ENCODE measurements at regions not wholly inside any gene's neighbourhood (a gene's known extent, or its start where the extent isn't known, plus 50 kb on each side); places are given as distances from the start of the nearest gene placed in this dataset.

DNA sequence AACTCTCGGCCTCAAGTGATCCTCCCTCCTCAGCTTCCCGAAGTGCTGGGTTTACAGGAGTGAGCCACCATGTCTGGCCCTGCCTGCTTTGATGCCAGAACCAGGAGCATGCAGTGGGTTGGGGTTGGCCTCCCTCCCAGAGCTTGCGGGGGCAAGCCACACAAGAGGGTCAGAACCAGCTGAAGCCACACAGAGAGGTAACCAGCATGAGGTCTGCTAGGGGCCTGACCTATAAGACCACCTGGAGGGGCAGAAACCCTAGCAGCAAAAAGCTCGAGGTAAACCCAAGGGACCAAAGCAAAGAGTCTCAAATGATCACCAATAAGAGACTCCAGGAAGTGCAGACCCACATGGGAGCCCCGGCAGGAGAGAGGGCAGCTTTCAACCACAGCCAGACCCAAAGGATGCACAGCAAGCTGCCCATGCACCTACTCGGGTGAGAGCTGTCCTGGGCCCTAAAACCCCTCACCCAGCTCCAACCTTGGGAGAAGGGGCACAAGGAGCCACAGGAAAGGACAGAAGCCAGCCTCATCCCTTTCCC lies 81.2 kb downstream of the TOMM20 start:
- TF ChIP-seq FOSL1 (IDR thresholded peaks at IDR 0.05; ENCODE audit: low read depth) (no peak), EGR1 (IDR thresholded peaks at IDR 0.05; ENCODE audit: low read depth) (no peak), YY1 (IDR thresholded peaks at IDR 0.05; ENCODE audit: extremely low read depth, insufficient replicate concordance, low read depth, low read length) (no peak), ELF1 (IDR thresholded peaks at IDR 0.05; ENCODE audit: borderline replicate concordance, low read depth) (no peak)
- TF ChIP-seq, protein P1, sequence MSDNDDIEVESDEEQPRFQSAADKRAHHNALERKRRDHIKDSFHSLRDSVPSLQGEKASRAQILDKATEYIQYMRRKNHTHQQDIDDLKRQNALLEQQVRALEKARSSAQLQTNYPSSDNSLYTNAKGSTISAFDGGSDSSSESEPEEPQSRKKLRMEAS (IDR thresholded peaks at IDR 0.05) = no peak
- no peak for DNase-seq (ENCODE audit: low read depth, low spot score)
- H3K9me2 ChIP-seq (ENCODE audit: insufficient read depth) = no peaks in the 10 kb centered on the region
- H3K79me2 ChIP-seq (ENCODE audit: insufficient read depth, low read length) = no peaks in the 10 kb centered on the region
- no TSS peak for BruUV-seq (replicated peaks)
- no peaks in the 10 kb centered on the region for H3K27me3 ChIP-seq (ENCODE audit: insufficient read depth, low read length)
- H3K27ac ChIP-seq (ENCODE audit: low read depth, low read length) = no peak overlapping the region
- no peak overlapping the region for H3K4me2 ChIP-seq (ENCODE audit: low read length)
- no peaks in the 10 kb centered on the region for H3K9me3 ChIP-seq (ENCODE audit: control insufficient read depth in 1 of 2, insufficient read depth in 1 of 2, low read depth in 1 of 2, low read length in 2 of 2)
- CTCF ChIA-PET = no interaction called here
- intact Hi-C loops (cut with micrococcal nuclease) = no loop called here
- H2AFZ ChIP-seq (ENCODE audit: low read depth, low read length, poor library complexity, severe bottlenecking) = no peak overlapping the region
- RAD21 ChIA-PET (ENCODE audit: low non-redundant PET in 1 of 2, low total read pairs in 2 of 2, uncharacterized antibody in 2 of 2, unreplicated experiment in 2 of 2) = no interaction called here
- H3K36me3 ChIP-seq (ENCODE audit: control insufficient read depth in 1 of 2, insufficient read depth in 2 of 2, low read length in 2 of 2) = no peaks in the 10 kb centered on the region
- no peak overlapping the region for H3K9ac ChIP-seq (ENCODE audit: low read length)
- peaks cover 0 to 11% of the 10 kb centered on the region in 2 experiments; a peak in 2 of 4 replicates for H3K4me1 ChIP-seq (ENCODE audit: control insufficient read depth in 1 of 2, insufficient read depth in 2 of 2, low read length in 2 of 2)
- POLR2A ChIA-PET = no interaction called here
- no peak overlapping the region for H3K4me3 ChIP-seq (replicated peaks in 1 of 2; ENCODE audit: low read depth in 1 of 2, low read length in 2 of 2)
- no peak for ATAC-seq
- H4K20me1 ChIP-seq (ENCODE audit: insufficient read depth) = no peaks in the 10 kb centered on the region

DNA sequence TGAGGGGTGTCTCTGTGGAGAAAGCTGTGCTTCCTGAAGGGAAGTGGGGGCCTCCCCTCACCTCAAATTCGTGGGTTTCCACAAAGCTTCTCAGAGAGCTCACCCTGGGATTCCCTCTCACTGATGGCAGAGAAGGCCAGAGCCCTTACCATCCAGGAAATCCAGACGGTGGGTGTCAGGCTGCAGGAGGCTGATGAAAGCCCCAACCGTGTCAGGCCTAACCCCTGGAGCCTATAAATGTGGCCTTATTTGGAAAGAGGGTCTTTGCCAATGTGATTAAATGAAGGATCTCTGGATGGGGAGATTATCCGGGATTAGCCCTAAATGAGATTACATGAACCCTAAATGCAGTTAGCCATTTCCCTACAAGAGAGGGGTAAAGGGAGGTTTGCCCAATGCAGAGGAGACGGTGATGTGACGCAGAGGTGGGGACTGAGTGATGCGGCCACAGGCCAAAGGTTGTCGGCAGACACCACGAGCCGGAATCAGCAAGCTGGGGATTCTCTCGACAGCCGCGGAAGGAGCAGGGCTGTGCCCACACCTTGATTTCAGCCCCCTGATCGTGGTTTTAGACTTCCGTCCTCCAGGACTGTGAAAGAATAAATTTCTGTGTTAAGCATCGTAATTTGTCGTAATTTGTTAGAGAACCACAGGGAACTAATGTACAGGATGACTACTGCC lies 82.6 kb downstream of the TOMM20 start:
- no peaks in the 10 kb centered on the region for H3K27me3 ChIP-seq (ENCODE audit: insufficient read depth, low read length)
- no peak overlapping the region for H3K9ac ChIP-seq (ENCODE audit: low read length)
- no peak overlapping the region for H3K27ac ChIP-seq (ENCODE audit: low read depth, low read length)
- POLR2A ChIA-PET = no interaction called here
- DNase-seq (ENCODE audit: low read depth, low spot score) (no peak), ATAC-seq (no peak)
- H3K4me1 ChIP-seq (ENCODE audit: control insufficient read depth in 1 of 2, insufficient read depth in 2 of 2, low read length in 2 of 2) = peaks cover 0 to 11% of the 10 kb centered on the region in 2 experiments; a peak in 2 of 4 replicates
- H4K20me1 ChIP-seq (ENCODE audit: insufficient read depth) = no peaks in the 10 kb centered on the region
- no peak overlapping the region for H3K4me2 ChIP-seq (ENCODE audit: low read length)
- H3K9me2 ChIP-seq (ENCODE audit: insufficient read depth) = no peaks in the 10 kb centered on the region
- TF ChIP-seq SRF (IDR thresholded peaks at IDR 0.05; ENCODE audit: low read depth) (no peak), EZH2phosphoT487 (IDR thresholded peaks at IDR 0.05; ENCODE audit: borderline replicate concordance) (no peak), ELF1 (IDR thresholded peaks at IDR 0.05; ENCODE audit: borderline replicate concordance, low read depth) (no peak), YY1 (IDR thresholded peaks at IDR 0.05; ENCODE audit: extremely low read depth, insufficient replicate concordance, low read depth, low read length) (no peak), RAD21 (IDR thresholded peaks at IDR 0.05; ENCODE audit: low read depth) (no peak), EZH2 (IDR thresholded peaks at IDR 0.05) (no peak)
- intact Hi-C loops (cut with micrococcal nuclease) = no loop called here
- BruUV-seq (replicated peaks) = no TSS peak
- H3K36me3 ChIP-seq (ENCODE audit: control insufficient read depth in 1 of 2, insufficient read depth in 2 of 2, low read length in 2 of 2) = no peaks in the 10 kb centered on the region
- no peak overlapping the region for H2AFZ ChIP-seq (ENCODE audit: low read depth, low read length, poor library complexity, severe bottlenecking)
- no peak overlapping the region for H3K4me3 ChIP-seq (replicated peaks in 1 of 2; ENCODE audit: low read depth in 1 of 2, low read length in 2 of 2)
- RAD21 ChIA-PET (ENCODE audit: low non-redundant PET in 1 of 2, low total read pairs in 2 of 2, uncharacterized antibody in 2 of 2, unreplicated experiment in 2 of 2) = no interaction called here
- no peaks in the 10 kb centered on the region for H3K9me3 ChIP-seq (ENCODE audit: control insufficient read depth in 1 of 2, insufficient read depth in 1 of 2, low read depth in 1 of 2, low read length in 2 of 2)
- H3K79me2 ChIP-seq (ENCODE audit: insufficient read depth, low read length) = no peaks in the 10 kb centered on the region
- CTCF ChIA-PET = no interaction called here
